CD4-positive, CD25-positive, alpha-beta regulatory T cell (primary cell): ENCODE measurements at regions not wholly inside any gene's neighbourhood (a gene's known extent, or its start where the extent isn't known, plus 50 kb on each side); places are given as distances from the start of the nearest gene placed in this dataset.
A peak's percentile ranks its signal among the peaks of the same experiment; 100 is the strongest.

ENCODE experiments used
- ATAC-seq, 2 donors: fragments of 150-1000 bp; cut with Tn5 transposase; one replicate each; pipeline ENCODE4 v1.10.0; 2021; ENCODE audit warnings: low read depth in 2 of 2, moderate number of reproducible peaks in 2 of 2, moderate library complexity in 1 of 2
- DNase-seq, 3 donors: peaks; one replicate each; pipeline versions ENCODE4 v3.0.0 to v3.0.0-alpha.2; 2012 to 2022; ENCODE audit warnings: mixed read lengths in 1 of 3
- H3K27ac ChIP-seq: one replicate; pipeline ENCODE4 v1.7.0; 2013; ENCODE audit warnings: mild to moderate bottlenecking, low read length; ENCODE audit not compliant: insufficient read depth, poor library complexity, severe bottlenecking
- H3K27me3 ChIP-seq: one replicate; pipeline ENCODE4 v1.7.0; 2013; ENCODE audit warnings: low read length; ENCODE audit not compliant: control insufficient read depth, insufficient read depth
- H3K36me3 ChIP-seq: one replicate; pipeline ENCODE4 v1.7.0; 2013; ENCODE audit warnings: mild to moderate bottlenecking, low read length, moderate library complexity; ENCODE audit not compliant: control insufficient read depth, insufficient read depth
- H3K4me1 ChIP-seq: 2 replicates; pipeline ENCODE4 v1.7.0; 2013; ENCODE audit warnings: mild to moderate bottlenecking, low read length; ENCODE audit not compliant: insufficient read depth, control insufficient read depth, poor library complexity, severe bottlenecking
- H3K4me3 ChIP-seq: one replicate; pipeline ENCODE4 v1.7.0; 2013; ENCODE audit warnings: low read depth, mild to moderate bottlenecking, low read length, moderate library complexity
- H3K9me3 ChIP-seq, 2 experiments: 1 replicate in 1 of 2; 2 replicates in 1 of 2; pipeline ENCODE4 v1.7.0; 2013; ENCODE audit warnings: low read length in 2 of 2, mild to moderate bottlenecking in 1 of 2, moderate library complexity in 1 of 2; ENCODE audit not compliant: control insufficient read depth in 2 of 2
- H3K27ac Mint-ChIP-seq, 3 donors: one replicate each; pipeline ENCODE4 v1.8.0; 2020 to 2022; ENCODE audit warnings: mild to moderate bottlenecking in 3 of 3, mixed read lengths in 3 of 3, moderate library complexity in 2 of 3
- H3K27me3 Mint-ChIP-seq: one replicate; pipeline ENCODE4 v1.8.0; 2022; ENCODE audit warnings: mild to moderate bottlenecking, mixed read lengths
- H3K36me3 Mint-ChIP-seq: one replicate; pipeline ENCODE4 v1.8.0; 2020; ENCODE audit warnings: mixed read lengths
- H3K4me1 Mint-ChIP-seq, 4 donors: one replicate each; pipeline ENCODE4 v1.8.0; 2020 to 2022; ENCODE audit warnings: mixed read lengths in 4 of 4, mild to moderate bottlenecking in 1 of 4
- H3K4me3 Mint-ChIP-seq, 4 donors: one replicate each; pipeline ENCODE4 v1.8.0; 2020 to 2022; ENCODE audit warnings: mild to moderate bottlenecking in 4 of 4, mixed read lengths in 4 of 4, moderate library complexity in 3 of 4
- H3K9me3 Mint-ChIP-seq, 7 donors: one replicate each; pipeline ENCODE4 v1.8.0; 2020 to 2022; ENCODE audit warnings: mixed read lengths in 7 of 7, mild to moderate bottlenecking in 3 of 7, moderate library complexity in 2 of 7

DNA sequence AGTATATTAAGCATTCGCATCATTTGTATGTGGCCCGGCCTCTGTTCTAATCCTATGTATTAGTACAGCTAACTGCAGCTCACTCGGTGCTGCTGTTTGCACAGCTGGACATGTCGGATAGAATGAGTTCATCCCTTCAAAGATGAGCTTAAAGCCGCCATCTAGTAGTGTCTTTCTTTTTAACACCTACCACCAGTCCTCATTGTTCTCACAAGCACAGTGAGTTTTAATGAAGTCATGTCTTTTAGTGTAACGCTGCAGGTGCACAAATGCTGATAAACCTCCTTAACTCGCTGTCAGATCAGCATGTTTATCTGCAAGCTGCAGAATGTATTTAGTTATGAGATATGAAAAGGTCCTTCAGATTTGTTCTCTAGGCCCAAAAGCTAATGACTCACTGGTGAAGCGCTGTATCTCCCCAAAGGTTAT is 247.5 kb downstream of the MTERF1 start:
- no peaks in the 10 kb centered on the region for H3K4me1 ChIP-seq
- no peaks in the 10 kb centered on the region for H3K36me3 ChIP-seq
- DNase-seq (no peak), ATAC-seq (no peak)
- H3K27me3 ChIP-seq: no peaks in the 10 kb centered on the region
- H3K4me3 ChIP-seq: no peak overlapping the region
- Mint-ChIP-seq H3K27me3 (no peaks in the 10 kb centered on the region), H3K9me3 (peaks cover 0 to 9% (median 2%) of the 10 kb centered on the region in 7 donors), H3K4me1 (no peaks in the 10 kb centered on the region), H3K36me3 (no peaks in the 10 kb centered on the region), H3K27ac (no peak overlapping the region), H3K4me3 (no peak overlapping the region)
- no peaks in the 10 kb centered on the region for H3K9me3 ChIP-seq
- H3K27ac ChIP-seq: no peak overlapping the region

DNA sequence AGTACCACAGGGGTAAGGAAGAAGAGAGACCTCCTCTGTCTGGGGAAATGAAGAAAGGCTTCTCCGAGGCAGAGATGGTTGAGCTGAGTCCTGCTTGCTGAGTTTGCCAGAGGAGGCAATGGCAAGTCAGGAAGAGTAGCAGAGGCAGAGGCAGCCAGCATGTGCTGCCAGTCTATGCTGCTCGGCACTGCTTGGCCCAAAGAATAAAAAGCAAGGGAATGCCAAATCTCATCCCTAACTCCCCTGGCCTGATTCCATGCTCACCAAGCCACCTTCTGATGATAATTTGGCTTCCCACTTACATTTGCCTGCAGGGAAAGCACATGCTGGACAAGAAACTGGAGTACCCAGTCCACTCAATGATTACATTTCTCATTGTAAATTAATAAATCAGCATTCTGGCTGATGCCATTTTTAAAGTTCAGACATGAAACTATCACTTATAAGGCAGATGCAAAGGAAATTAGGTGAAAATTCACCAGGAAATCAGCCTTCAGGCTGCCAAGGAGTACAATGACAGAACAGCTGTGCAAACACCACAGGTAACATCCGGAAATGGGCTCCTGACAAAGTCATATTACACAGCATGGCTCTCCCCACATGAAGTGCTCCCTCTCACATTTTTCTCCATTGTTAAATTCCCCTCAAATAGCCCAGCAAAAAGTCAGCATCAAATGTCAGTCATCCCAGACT is 245.9 kb downstream of the MTERF1 start:
- Mint-ChIP-seq H3K4me1 (no peaks in the 10 kb centered on the region), H3K9me3 (peaks cover 0 to 9% (median 2%) of the 10 kb centered on the region in 7 donors), H3K27ac (no peak overlapping the region), H3K27me3 (no peaks in the 10 kb centered on the region), H3K4me3 (no peak overlapping the region), H3K36me3 (no peaks in the 10 kb centered on the region)
- no peak for DNase-seq
- Histone ChIP-seq H3K4me3 (no peak overlapping the region), H3K27ac (no peak overlapping the region), H3K9me3 (no peaks in the 10 kb centered on the region), H3K36me3 (no peaks in the 10 kb centered on the region), H3K27me3 (no peaks in the 10 kb centered on the region), H3K4me1 (no peaks in the 10 kb centered on the region)
- no peak for ATAC-seq

DNA sequence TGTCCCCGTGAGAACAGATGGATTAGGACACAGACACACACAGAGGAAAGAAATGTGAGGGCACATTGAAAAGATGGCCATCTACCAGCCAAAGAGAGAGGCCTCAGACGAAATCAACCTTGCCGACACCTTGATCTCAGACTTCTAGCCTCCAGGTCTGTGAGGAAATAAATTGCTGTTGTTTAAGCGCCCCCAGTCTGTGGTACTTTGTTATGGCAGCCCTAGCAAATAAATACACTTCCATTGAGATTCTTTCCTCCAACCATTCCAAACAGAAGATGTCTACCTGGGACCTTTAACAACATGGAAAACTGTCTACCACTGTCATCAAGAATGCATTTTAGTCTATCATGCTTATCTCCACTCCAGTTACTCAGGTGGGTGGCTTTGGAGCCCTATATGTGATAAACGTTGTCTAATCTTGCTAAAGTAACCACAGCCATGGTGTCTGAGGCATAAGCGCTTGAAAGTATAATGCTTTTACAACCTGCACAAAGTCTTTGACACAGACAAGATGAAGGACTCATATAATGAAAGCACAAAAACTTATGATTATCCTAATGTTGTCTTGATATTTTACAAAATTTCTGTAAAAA is 244.3 kb downstream of the MTERF1 start:
- no peak overlapping the region for H3K27ac ChIP-seq
- H3K4me1 Mint-ChIP-seq: no peaks in the 10 kb centered on the region
- ATAC-seq (no peak), DNase-seq (no peak)
- H3K36me3 Mint-ChIP-seq: no peaks in the 10 kb centered on the region
- H3K27me3 ChIP-seq: no peaks in the 10 kb centered on the region
- H3K4me1 ChIP-seq: no peaks in the 10 kb centered on the region
- H3K4me3 ChIP-seq: no peak overlapping the region
- H3K36me3 ChIP-seq: no peaks in the 10 kb centered on the region
- H3K27me3 Mint-ChIP-seq: no peaks in the 10 kb centered on the region
- H3K9me3 Mint-ChIP-seq: peaks cover 0 to 9% (median 2%) of the 10 kb centered on the region in 7 donors
- no peak overlapping the region for H3K4me3 Mint-ChIP-seq
- H3K27ac Mint-ChIP-seq: peak overlapping the region in 1 of 3 donors; percentile 15
- no peaks in the 10 kb centered on the region for H3K9me3 ChIP-seq

DNA sequence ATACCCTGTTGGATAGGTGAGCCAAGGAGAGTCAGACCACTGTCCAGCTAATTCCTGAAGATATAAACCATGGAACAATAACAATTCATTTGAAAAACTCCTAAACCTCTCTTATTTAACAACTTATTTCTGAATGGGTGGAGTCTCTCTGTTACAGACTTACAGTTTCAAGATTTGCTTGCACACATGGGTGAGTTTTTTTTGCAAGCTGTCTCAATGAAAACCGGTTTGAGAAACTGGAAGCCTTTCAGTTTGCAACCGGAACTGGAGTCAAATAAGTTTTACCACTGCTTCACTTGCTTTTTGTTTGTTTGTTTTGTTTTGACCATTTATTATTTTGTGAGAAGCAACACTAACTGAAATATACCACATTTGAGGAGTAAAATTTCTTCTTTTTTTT is 243.8 kb downstream of the MTERF1 start:
- Histone ChIP-seq H3K36me3 (no peaks in the 10 kb centered on the region), H3K9me3 (no peaks in the 10 kb centered on the region), H3K27me3 (no peaks in the 10 kb centered on the region), H3K27ac (no peak overlapping the region), H3K4me1 (no peaks in the 10 kb centered on the region), H3K4me3 (no peak overlapping the region)
- no peaks in the 10 kb centered on the region for H3K27me3 Mint-ChIP-seq
- no peak overlapping the region for H3K4me3 Mint-ChIP-seq
- no peak for DNase-seq
- H3K9me3 Mint-ChIP-seq: peaks cover 0 to 9% (median 2%) of the 10 kb centered on the region in 7 donors
- no peaks in the 10 kb centered on the region for H3K36me3 Mint-ChIP-seq
- ATAC-seq: no peak
- H3K4me1 Mint-ChIP-seq: no peaks in the 10 kb centered on the region
- no peak overlapping the region for H3K27ac Mint-ChIP-seq

DNA sequence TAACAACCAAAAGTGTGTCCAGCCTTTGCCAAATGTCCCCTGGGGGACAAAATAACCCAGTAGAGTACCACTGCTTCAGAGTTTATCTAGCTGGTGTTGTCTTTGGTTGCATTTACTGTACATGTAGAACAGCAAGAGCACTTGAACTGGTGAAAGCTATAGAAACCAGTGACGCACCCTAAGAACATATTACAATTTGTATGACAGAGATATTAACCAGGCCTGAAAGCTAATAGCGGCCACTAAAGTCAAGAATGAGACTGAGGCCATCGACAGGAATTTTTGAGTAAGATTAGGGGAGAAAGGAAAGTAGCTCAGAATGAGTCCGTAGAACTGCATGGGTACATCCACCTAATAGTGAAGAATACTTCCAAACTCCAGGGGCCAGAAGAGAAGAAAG is 236.2 kb downstream of the MTERF1 start:
- H3K4me1 Mint-ChIP-seq: no peaks in the 10 kb centered on the region
- H3K4me1 ChIP-seq: no peaks in the 10 kb centered on the region
- no peak overlapping the region for H3K27ac ChIP-seq

DNA sequence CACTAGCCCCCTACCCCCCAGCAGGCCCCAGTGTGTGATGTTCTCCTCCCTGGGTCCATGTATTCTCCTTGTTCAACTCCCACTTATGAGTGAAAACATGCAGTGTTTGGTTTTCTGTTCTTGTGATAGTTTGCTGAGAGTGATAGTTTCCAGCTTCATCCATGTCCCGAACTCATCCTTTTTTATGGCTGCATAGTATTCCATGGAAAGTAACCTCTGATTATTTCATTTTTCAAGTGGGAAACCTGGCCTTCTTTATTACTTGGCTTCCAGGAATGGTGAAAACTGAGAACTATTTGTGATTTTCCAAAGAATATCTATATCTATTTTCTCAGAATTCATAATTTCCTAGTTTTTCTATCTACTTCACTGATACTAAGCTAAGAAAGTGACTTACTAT is 235.0 kb downstream of the MTERF1 start:
- DNase-seq: no peak
- no peaks in the 10 kb centered on the region for H3K27me3 ChIP-seq
- H3K36me3 Mint-ChIP-seq: no peaks in the 10 kb centered on the region
- H3K27ac ChIP-seq: no peak overlapping the region
- H3K9me3 ChIP-seq: peaks cover 0 to 4% of the 10 kb centered on the region in 2 experiments
- H3K27me3 Mint-ChIP-seq: peaks cover 5% of the 10 kb centered on the region
- no peak overlapping the region for H3K4me3 ChIP-seq
- H3K9me3 Mint-ChIP-seq: peaks cover 0 to 16% (median 4%) of the 10 kb centered on the region in 7 donors
- no peak overlapping the region for H3K4me3 Mint-ChIP-seq
- no peaks in the 10 kb centered on the region for H3K4me1 ChIP-seq
- H3K36me3 ChIP-seq: no peaks in the 10 kb centered on the region
- ATAC-seq: no peak
- H3K4me1 Mint-ChIP-seq: no peaks in the 10 kb centered on the region
- H3K27ac Mint-ChIP-seq: no peak overlapping the region

More for the DNA sequence above, 236.2 kb downstream of the MTERF1 start:
- no peak overlapping the region for H3K4me3 ChIP-seq
- ATAC-seq: no peak
- Mint-ChIP-seq H3K27ac (no peak overlapping the region), H3K4me3 (no peak overlapping the region), H3K27me3 (peaks cover 5% of the 10 kb centered on the region), H3K36me3 (no peaks in the 10 kb centered on the region), H3K9me3 (peaks cover 0 to 13% (median 3%) of the 10 kb centered on the region in 7 donors)
- no peaks in the 10 kb centered on the region for H3K36me3 ChIP-seq
- H3K27me3 ChIP-seq: no peaks in the 10 kb centered on the region
- DNase-seq: no peak
- H3K9me3 ChIP-seq: peaks cover 0 to 4% of the 10 kb centered on the region in 2 experiments

DNA sequence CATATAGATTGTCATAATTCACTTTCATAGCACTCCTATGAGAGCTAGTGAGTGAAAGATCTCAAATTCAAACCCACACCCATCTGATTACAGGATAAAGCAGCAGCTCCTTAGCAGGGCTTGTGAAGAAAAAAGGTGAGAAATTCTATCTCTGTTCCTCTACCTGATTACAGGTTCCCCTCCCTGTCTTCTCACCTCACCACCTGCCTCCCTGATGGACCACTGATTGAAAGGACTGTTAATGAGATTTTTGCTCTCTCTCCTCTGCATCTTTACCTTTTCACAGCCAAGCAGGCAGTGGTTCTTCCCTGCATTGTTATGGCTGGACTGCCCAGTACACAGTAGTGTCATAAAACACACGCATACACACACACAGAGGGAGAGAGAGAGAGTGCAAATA is 228.5 kb downstream of the MTERF1 start:
- no peaks in the 10 kb centered on the region for H3K4me1 Mint-ChIP-seq
- H3K36me3 Mint-ChIP-seq: no peaks in the 10 kb centered on the region
- H3K9me3 ChIP-seq: no peaks in the 10 kb centered on the region
- ATAC-seq (no peak), DNase-seq (no peak)
- peaks cover 2 to 12% (median 6%) of the 10 kb centered on the region in 7 donors for H3K9me3 Mint-ChIP-seq
- H3K4me3 ChIP-seq: no peak overlapping the region
- no peak overlapping the region for H3K4me3 Mint-ChIP-seq
- no peaks in the 10 kb centered on the region for H3K4me1 ChIP-seq
- H3K27me3 Mint-ChIP-seq: no peaks in the 10 kb centered on the region
- no peaks in the 10 kb centered on the region for H3K36me3 ChIP-seq
- H3K27ac Mint-ChIP-seq: no peak overlapping the region
- H3K27ac ChIP-seq: no peak overlapping the region
- no peaks in the 10 kb centered on the region for H3K27me3 ChIP-seq

DNA sequence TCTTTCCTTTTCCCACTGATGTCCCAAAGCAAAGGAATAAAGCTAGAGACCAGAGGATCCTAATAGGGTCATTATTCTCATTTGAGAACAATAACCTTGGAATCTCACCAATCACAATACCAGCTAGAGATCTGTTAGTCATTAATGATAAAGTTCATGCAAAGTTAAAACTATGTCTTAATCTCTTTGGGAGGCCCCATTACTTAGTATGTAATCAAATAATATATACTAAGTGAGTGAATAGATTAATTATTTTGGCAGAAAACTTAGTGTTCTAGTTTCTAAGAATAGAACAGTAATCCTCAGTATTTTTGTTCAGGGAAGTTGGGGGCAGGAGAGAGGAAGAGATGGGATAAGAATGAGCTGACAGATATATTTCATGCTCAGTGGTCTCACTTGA is 227.2 kb downstream of the MTERF1 start:
- Mint-ChIP-seq H3K4me3 (no peak overlapping the region), H3K36me3 (no peaks in the 10 kb centered on the region), H3K27me3 (no peaks in the 10 kb centered on the region), H3K4me1 (no peaks in the 10 kb centered on the region), H3K9me3 (peaks cover 2 to 10% (median 6%) of the 10 kb centered on the region in 7 donors), H3K27ac (no peak overlapping the region)
- ATAC-seq (no peak), DNase-seq (no peak)
- no peak overlapping the region for H3K4me3 ChIP-seq
- no peaks in the 10 kb centered on the region for H3K4me1 ChIP-seq
- H3K9me3 ChIP-seq: no peaks in the 10 kb centered on the region
- no peaks in the 10 kb centered on the region for H3K36me3 ChIP-seq
- no peaks in the 10 kb centered on the region for H3K27me3 ChIP-seq
- no peak overlapping the region for H3K27ac ChIP-seq
